ENCODE measurements at regions not wholly inside any gene's neighbourhood (a gene's known extent, or its start where the extent isn't known, plus 50 kb on each side); places are given as distances from the start of the nearest gene placed in this dataset.

DNA sequence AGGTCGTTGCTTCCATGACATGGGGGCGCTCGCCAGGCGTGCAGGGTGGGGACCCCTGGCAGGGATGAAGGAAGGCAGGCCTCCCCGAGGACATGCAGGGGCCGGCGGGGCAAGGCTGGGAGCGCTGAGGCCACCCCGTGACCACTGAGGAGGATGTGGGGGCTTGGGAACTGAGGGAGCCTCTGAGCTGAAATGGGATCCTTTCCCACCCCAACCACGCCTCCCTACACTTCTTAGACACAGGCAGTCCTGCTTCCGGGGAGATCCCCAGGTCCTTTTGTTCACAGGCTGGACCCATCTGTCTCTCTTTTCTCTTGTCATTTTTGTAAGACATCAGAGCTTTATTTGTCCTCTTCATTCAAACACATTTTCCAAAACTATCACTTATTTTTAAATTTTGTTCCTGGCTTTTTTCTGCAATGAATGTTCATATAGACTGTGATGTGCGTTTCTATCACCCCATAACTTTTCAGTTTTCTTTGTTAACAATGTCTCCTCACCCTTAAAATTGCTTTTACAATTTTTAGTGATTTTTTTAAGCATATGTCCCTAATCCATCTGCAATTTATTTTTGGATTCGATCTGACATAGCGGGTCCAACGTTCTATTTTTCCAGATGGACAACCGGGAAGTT lies 156.7 kb upstream of the BACE2 start:
- no peak for DNase-seq
- Mint-ChIP-seq H3K27ac (no peak overlapping the region), H3K9me3 (no peaks in the 10 kb centered on the region), H3K4me1 (no peaks in the 10 kb centered on the region), H3K4me3 (no peak overlapping the region), H3K36me3 (no peaks in the 10 kb centered on the region), H3K27me3 (no peaks in the 10 kb centered on the region)

DNA sequence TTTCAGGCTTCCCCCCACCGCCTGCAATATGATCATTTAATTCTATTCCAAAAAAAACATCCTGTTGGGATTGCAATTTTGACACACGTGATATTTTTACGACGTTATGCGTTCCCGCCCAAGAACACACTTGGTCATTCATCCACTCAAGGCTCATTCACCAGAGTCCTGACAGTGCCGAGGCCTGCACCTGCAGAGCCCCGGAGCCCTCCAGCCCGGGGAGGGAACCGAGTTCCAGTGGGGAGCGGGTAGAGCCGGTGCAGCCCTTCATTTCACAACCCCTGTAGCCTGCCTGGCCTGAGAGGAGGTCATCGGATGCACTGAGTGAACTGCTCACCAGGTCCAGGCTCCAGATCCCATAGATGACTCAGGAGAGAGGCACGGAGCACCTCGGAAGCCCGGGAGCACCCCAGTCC lies 156.0 kb upstream of the BACE2 start:
- H3K9me3 Mint-ChIP-seq: no peaks in the 10 kb centered on the region
- H3K27ac Mint-ChIP-seq: no peak overlapping the region
- DNase-seq: no peak
- no peak overlapping the region for H3K4me3 Mint-ChIP-seq
- H3K27me3 Mint-ChIP-seq: peaks cover 2% of the 10 kb centered on the region
- H3K36me3 Mint-ChIP-seq: no peaks in the 10 kb centered on the region
- no peaks in the 10 kb centered on the region for H3K4me1 Mint-ChIP-seq

DNA sequence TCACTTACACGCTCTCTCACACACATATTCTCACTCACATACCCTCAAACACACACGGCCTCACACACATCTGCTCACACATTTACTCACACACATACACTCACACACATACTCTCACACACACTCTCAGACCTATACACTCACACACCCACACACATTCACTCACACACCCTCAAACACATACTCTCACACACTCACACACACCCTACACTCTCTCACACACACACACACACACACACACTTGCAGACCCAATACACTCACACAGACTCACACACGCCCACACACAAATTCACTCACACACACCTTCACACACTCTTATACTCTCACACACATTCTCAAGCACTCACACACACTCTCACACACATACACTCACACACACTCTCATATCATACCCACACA lies 155.5 kb upstream of the BACE2 start:
- peaks cover 3% of the 10 kb centered on the region for H3K27me3 Mint-ChIP-seq
- H3K9me3 Mint-ChIP-seq: no peaks in the 10 kb centered on the region
- no peaks in the 10 kb centered on the region for H3K4me1 Mint-ChIP-seq
- H3K4me3 Mint-ChIP-seq: no peak overlapping the region
- H3K36me3 Mint-ChIP-seq: no peaks in the 10 kb centered on the region
- H3K27ac Mint-ChIP-seq: no peak overlapping the region
- no peak for DNase-seq

DNA sequence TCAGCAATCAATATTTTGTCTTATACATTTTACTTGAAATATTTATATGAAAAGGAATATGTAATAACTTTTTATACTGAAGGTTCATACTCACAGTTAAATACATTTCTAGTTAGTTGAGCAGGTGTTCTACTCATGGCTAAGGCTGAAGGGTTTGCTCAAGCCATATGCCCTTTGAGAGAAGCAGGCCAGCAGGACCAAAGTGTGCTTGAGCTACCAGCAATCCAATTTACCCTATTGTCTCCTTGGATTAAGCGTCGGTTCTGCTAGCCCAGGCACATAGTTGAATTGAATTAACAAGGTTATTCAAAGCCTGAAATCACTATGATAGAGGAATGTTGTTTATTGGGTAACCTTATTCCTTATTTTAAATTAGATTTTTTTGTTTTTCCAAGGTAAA lies 151.5 kb upstream of the BACE2 start:
- H3K36me3 Mint-ChIP-seq: no peaks in the 10 kb centered on the region
- no peak overlapping the region for H3K4me3 Mint-ChIP-seq

DNA sequence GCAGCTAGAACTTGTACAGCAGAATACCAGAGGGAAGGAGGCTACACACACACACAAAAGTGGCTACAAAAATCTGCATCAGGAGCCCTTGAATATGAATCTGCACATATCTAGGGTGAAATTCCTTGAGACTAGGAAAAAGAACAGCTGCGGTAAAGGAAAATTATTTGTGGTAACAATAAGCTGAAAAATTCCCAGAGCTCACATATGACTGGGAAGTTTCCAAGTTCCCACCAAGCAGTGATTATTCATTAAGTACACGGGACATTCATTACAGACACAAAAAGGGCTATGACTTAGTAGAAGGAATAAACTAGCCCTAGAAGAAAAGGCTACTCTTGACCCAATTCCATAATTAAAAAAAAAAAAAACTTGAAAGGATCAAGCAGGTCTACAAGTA lies 149.5 kb upstream of the BACE2 start:
- DNase-seq: no peak
- Mint-ChIP-seq H3K4me1 (no peaks in the 10 kb centered on the region), H3K36me3 (no peaks in the 10 kb centered on the region), H3K9me3 (no peaks in the 10 kb centered on the region), H3K27ac (no peak overlapping the region), H3K27me3 (peaks cover 24% of the 10 kb centered on the region), H3K4me3 (no peak overlapping the region)

More for the DNA sequence above, 151.5 kb upstream of the BACE2 start:
- H3K27me3 Mint-ChIP-seq: peaks cover 21% of the 10 kb centered on the region
- H3K27ac Mint-ChIP-seq: no peak overlapping the region
- DNase-seq: no peak
- no peaks in the 10 kb centered on the region for H3K4me1 Mint-ChIP-seq
- H3K9me3 Mint-ChIP-seq: no peaks in the 10 kb centered on the region

DNA sequence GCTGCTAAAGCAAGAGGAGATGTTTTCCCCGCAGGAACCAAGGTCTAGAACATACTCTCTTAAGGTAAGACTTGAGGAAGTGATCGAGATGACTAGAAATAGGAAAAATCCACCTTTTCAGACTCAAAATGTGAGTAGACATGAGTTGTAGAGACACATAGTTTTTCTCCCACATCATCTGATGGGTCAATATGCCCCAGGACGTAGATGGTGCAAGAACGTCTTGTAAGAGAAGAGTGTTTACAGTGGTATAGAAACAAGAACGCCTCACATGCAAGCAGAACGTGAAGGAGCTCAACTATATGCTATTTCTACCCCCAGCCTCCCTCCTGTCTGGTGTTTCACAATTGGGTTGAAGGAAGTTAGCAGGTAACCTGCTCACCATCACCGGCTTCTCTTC lies 144.0 kb upstream of the BACE2 start:
- Mint-ChIP-seq H3K9me3 (peaks cover 2% of the 10 kb centered on the region), H3K27me3 (peaks cover 33% of the 10 kb centered on the region), H3K36me3 (no peaks in the 10 kb centered on the region), H3K4me1 (no peaks in the 10 kb centered on the region), H3K27ac (no peak overlapping the region), H3K4me3 (no peak overlapping the region)
- no peak for DNase-seq

DNA sequence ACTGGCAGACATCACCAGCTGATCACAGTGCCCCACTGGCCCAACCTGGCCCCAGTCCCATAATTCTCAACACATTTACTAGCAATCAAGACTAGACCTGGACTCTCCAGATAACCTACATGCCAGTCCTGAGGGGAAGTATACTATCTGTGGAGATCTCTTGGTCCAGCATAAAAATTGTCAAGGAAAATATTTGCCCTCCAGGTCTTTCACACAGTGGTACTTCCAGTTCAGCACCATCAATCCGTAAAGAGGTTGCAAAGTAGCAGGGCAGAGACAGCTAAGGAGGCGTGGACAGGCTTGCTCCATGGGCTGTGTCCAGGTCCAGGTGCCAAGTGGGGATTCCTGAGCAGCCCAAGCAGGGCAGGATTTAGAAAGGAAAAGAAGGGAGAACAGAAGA lies 143.6 kb upstream of the BACE2 start:
- Mint-ChIP-seq H3K36me3 (no peaks in the 10 kb centered on the region), H3K4me1 (no peaks in the 10 kb centered on the region), H3K4me3 (no peak overlapping the region), H3K27me3 (peaks cover 29% of the 10 kb centered on the region), H3K27ac (no peak overlapping the region), H3K9me3 (peaks cover 2% of the 10 kb centered on the region)
- DNase-seq: no peak

DNA sequence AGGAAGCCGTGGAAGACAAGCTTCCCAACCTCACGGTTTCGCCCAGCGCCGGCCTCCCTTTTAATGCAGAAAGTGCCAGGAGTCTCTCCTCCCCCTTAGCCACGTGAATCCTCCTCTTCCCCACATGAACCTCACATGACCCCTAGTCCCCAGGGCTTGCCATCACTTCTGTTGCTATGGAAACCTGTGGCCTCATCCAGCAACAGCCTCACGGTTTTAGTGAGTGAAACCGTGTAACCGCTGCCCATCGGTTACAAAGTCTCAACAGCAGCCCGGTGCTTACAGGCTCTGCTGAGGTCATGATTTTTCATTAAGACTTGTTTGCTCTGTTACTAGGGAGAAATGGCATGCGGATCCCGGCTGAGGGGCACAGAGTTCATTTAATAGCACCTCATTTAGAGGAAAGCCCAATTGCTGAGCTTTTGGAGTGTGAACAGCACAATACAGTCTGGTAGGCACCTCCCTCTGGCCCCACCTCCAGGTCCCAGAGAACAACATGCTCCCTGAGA lies 143.2 kb upstream of the BACE2 start:
- peaks cover 2% of the 10 kb centered on the region for H3K9me3 Mint-ChIP-seq
- no peak overlapping the region for H3K4me3 Mint-ChIP-seq
- no peaks in the 10 kb centered on the region for H3K4me1 Mint-ChIP-seq
- H3K27me3 Mint-ChIP-seq: peaks cover 26% of the 10 kb centered on the region
- H3K36me3 Mint-ChIP-seq: no peaks in the 10 kb centered on the region
- no peak for DNase-seq
- no peak overlapping the region for H3K27ac Mint-ChIP-seq

DNA sequence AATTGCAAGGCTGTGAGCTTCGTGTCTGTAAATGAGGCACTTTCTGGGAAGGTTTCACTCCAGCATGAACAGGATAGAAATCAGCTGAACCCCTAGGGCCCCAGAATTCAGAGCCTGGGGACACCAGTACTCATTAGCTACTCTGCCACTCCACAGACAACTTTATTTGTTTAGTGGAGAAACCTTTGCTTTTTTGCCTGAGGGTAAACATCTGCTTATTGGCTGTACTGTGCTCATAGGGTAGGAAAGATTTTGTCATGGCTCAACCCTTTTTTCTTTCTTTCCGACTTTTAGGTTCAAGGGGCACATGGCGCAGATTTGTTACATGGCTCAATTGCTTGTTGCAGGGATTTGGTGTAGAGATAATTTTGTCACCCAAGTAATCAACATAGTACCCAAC lies 138.4 kb upstream of the BACE2 start:
- Mint-ChIP-seq H3K27ac (no peak overlapping the region), H3K4me3 (no peak overlapping the region), H3K27me3 (peaks cover 34% of the 10 kb centered on the region), H3K9me3 (peaks cover 2% of the 10 kb centered on the region), H3K36me3 (no peaks in the 10 kb centered on the region), H3K4me1 (no peaks in the 10 kb centered on the region)
- DNase-seq: no peak

DNA sequence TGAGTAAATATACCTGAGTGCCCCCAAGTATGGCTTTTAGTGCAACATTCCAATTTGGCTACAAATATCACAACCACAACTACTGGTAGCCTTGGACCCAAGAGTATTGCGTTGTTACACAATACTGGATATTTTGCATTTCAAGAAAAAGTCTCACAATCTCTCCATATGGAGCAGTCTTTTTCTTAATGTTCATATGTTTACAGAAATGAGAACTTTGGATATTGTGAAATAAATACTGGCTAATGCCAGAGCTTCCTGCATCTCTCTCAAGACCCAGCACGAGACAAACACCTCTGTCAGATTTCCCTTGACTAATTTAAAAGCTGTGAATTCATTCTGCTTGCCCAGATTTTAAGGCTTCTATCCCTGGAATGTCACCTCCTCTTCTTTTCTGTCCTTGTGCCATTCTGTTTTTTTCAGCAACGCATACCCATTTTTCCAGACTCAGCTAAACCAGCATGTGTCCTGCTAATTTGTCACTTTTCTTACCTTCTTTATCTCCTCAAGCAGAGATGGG lies 136.2 kb upstream of the BACE2 start:
- Mint-ChIP-seq H3K36me3 (no peaks in the 10 kb centered on the region), H3K27me3 (peaks cover 37% of the 10 kb centered on the region), H3K4me1 (no peaks in the 10 kb centered on the region), H3K27ac (no peak overlapping the region), H3K9me3 (no peaks in the 10 kb centered on the region), H3K4me3 (no peak overlapping the region)
- DNase-seq: no peak

DNA sequence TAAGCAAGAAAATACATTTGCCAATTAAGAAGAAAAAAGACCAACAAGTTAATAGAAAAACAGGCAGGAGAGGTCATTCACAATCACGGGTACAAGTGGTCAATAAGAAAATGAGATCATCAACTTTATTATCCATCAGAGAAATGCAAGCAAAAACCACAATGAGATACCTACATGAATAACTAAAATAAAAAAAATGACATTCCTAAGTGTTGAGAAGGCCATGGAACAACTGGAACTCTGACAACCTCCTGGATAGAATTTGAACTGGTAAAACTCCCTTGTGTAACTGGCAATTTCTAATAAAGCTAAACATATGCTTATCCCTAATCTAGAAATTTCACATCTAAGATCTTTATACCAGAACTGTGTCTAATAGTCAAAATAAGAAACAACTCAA lies 135.4 kb upstream of the BACE2 start:
- Mint-ChIP-seq H3K27me3 (peaks cover 35% of the 10 kb centered on the region), H3K4me1 (no peaks in the 10 kb centered on the region), H3K27ac (no peak overlapping the region), H3K9me3 (no peaks in the 10 kb centered on the region), H3K4me3 (no peak overlapping the region), H3K36me3 (no peaks in the 10 kb centered on the region)
- no peak for DNase-seq

DNA sequence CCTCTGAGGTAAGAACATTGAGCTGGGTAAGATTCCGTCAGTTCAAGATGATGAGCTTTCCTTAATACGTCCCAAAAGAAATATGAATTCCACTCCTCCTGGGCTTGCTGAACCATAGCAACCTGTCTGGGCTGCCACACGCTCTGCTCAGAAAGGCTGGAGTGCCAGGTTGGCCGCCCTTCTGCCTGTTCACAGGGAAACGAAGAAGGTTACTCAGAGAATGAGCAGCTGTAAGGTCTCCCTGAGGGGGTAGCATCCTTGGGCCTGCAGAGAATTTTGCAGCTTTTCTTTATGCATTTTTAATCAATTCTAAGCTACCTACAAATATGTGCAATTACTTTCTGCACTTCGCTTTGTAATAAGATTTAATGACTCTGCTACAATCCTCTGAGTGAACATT lies 130.7 kb upstream of the BACE2 start:
- H3K4me1 Mint-ChIP-seq: no peaks in the 10 kb centered on the region
- peaks cover 30% of the 10 kb centered on the region for H3K27me3 Mint-ChIP-seq
- no peaks in the 10 kb centered on the region for H3K36me3 Mint-ChIP-seq
- H3K4me3 Mint-ChIP-seq: no peak overlapping the region
- DNase-seq: no peak
- no peaks in the 10 kb centered on the region for H3K9me3 Mint-ChIP-seq
- H3K27ac Mint-ChIP-seq: no peak overlapping the region

DNA sequence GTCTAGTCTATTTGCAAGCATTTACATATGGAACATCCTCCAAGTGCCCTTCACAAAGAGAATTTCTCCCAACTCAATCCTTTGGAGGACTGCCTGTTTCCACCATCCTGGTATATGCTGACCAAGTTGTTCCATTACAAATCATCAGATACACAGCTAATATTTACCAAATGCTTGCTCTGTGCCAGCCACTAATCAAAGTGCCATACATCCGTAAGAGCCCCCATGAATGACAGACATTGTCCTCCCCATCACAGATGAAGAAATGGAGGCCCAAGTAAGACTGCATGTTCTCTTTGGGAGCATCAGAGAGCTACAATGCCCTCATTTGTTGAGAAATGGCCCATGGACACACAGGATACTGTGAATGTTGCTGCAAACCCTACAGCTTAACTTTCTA lies 130.0 kb upstream of the BACE2 start:
- Mint-ChIP-seq H3K27me3 (peaks cover 25% of the 10 kb centered on the region), H3K4me3 (no peak overlapping the region), H3K4me1 (no peaks in the 10 kb centered on the region), H3K36me3 (no peaks in the 10 kb centered on the region), H3K9me3 (no peaks in the 10 kb centered on the region), H3K27ac (no peak overlapping the region)
- no peak for DNase-seq

DNA sequence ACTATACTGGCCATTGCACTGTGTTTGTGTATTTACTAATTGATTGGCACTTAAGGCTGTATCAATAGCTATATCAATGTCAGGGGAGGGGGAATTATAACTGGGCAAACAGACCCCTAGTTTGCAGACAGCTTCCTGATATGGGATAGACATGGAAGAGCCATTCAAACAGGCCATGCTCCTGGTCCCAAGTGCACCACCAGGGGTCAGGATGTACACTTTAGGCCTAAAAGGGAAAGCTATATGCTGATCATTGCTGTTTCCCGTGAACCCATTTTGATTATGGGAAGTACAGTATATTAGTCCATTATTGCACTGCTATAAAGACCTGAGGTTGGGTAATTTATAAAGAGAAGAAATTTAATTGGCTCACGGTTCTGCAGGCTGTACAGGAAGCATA lies 124.9 kb upstream of the BACE2 start:
- Mint-ChIP-seq H3K4me1 (no peaks in the 10 kb centered on the region), H3K27ac (no peak overlapping the region), H3K4me3 (no peak overlapping the region)

DNA sequence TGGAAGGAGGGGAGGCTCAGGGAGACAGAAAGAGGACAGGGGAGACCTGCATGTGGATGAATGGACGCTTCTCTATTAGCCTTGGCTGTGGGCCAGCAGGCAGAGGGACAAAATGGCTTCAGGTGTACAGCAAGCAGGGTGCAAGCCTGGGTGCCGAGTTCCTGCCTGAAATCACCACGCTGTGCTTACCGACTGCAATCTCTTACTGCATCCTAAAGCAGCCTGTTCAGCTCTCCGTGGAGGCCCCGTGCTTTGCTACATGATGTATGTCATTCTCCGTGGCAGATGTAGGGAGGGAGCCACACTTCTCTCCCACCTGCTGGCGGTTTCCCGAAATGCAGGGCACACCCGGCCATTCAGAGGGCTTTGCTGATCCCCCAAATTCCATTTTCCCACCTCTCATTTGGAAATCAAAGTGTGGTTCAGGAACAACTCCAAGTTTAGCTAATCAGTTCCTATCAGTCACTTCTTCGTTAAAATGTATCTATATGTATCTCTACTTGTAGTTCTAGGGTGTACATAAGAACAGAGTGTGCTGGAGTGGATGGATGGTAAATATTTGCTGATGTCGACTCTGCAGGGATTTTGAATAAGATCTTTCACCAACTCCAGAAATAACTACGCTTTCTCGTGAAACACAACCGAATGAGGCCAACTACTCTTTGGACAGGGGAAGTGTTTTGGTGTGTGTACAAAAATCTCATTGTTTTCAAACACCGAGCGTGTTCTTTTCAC lies 122.3 kb upstream of the BACE2 start:
- H3K9me3 Mint-ChIP-seq: no peaks in the 10 kb centered on the region
- no peak overlapping the region for H3K27ac Mint-ChIP-seq
- H3K4me3 Mint-ChIP-seq: no peak overlapping the region
- H3K36me3 Mint-ChIP-seq: no peaks in the 10 kb centered on the region
- H3K27me3 Mint-ChIP-seq: peaks cover 17% of the 10 kb centered on the region
- no peaks in the 10 kb centered on the region for H3K4me1 Mint-ChIP-seq
- no peak for DNase-seq

More for the DNA sequence above, 124.9 kb upstream of the BACE2 start:
- no peak for DNase-seq
- Mint-ChIP-seq H3K27me3 (peaks cover 16% of the 10 kb centered on the region), H3K36me3 (no peaks in the 10 kb centered on the region), H3K9me3 (no peaks in the 10 kb centered on the region)

DNA sequence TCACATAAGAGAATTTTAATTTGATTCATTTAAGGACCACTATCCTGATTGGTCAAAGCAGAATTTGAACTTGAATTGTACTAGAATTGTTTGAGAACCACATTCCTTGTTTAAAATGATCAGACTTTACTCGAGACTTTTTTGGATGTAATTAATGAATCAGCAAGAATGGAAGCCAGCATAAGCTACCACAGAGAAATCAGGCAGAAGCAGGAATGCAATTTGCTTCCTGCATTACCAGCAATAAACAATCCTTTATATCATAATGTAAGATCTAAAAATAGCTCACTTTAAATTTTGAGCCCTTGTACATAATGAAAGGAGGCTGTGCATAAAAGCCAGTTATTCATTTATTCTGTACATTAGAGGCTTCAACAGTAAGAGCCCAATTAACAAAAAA lies 119.8 kb upstream of the BACE2 start:
- Mint-ChIP-seq H3K27me3 (peaks cover 16% of the 10 kb centered on the region), H3K4me1 (no peaks in the 10 kb centered on the region), H3K4me3 (no peak overlapping the region)

More for the DNA sequence above, 119.8 kb upstream of the BACE2 start:
- DNase-seq: no peak
- Mint-ChIP-seq H3K36me3 (no peaks in the 10 kb centered on the region), H3K27ac (no peak overlapping the region), H3K9me3 (no peaks in the 10 kb centered on the region)

Data from activated naive CD8-positive, alpha-beta T cell treated with anti-CD3 and anti-CD28 coated beads for 36 hours (primary cell).